Natural killer cell (primary cell): ENCODE measurements at regions not wholly inside any gene's neighbourhood (a gene's known extent, or its start where the extent isn't known, plus 50 kb on each side); places are given as distances from the start of the nearest gene placed in this dataset.

Experiments
- ATAC-seq, 3 donors: fragments of 150-1000 bp in 2 of 3; fragments of 200-7000 bp in 1 of 3; cut with Tn5 transposase; 1 replicate in 1 of 3; 2 replicates in 2 of 3; pipeline ENCODE4 v1.10.0; 2021; ENCODE audit warnings: mild to moderate bottlenecking in 2 of 3, moderate library complexity in 2 of 3
- DNase-seq, 2 donors: peaks; one replicate each; pipeline versions ENCODE4 v3.0.0 to v3.0.0-alpha.2; 2013 to 2021; ENCODE audit warnings: mixed read lengths in 1 of 2
- H3K27ac ChIP-seq: one replicate; pipeline ENCODE4 v1.5.1; 2013; ENCODE audit warnings: mild to moderate bottlenecking, low read length
- H3K27me3 ChIP-seq: one replicate; pipeline ENCODE4 v1.6.1; 2013; ENCODE audit warnings: low read length; ENCODE audit not compliant: control insufficient read depth, insufficient read depth
- H3K36me3 ChIP-seq: one replicate; pipeline ENCODE4 v1.6.1; 2013; ENCODE audit warnings: low read length; ENCODE audit not compliant: control insufficient read depth, insufficient read depth
- H3K4me1 ChIP-seq: one replicate; pipeline ENCODE4 v1.6.1; 2013; ENCODE audit warnings: low read length; ENCODE audit not compliant: control insufficient read depth, insufficient read depth
- H3K4me3 ChIP-seq: one replicate; pipeline ENCODE4 v1.5.1; 2013; ENCODE audit warnings: low read length
- H3K9me3 ChIP-seq: one replicate; pipeline ENCODE4 v1.6.1; 2013; ENCODE audit warnings: low read length; ENCODE audit not compliant: control insufficient read depth, insufficient read depth
- H3K27ac Mint-ChIP-seq, 2 donors: one replicate each; pipeline ENCODE4 v1.8.0; 2022; ENCODE audit warnings: mild to moderate bottlenecking in 2 of 2, mixed read lengths in 2 of 2, moderate library complexity in 1 of 2
- H3K27me3 Mint-ChIP-seq, 2 donors: one replicate each; pipeline ENCODE4 v1.8.0; 2022; ENCODE audit warnings: low read depth in 2 of 2, mixed read lengths in 2 of 2
- H3K36me3 Mint-ChIP-seq: one replicate; pipeline ENCODE4 v1.8.0; 2022; ENCODE audit warnings: mixed read lengths
- H3K4me1 Mint-ChIP-seq, 2 donors: one replicate each; pipeline ENCODE4 v1.8.0; 2022; ENCODE audit warnings: mixed read lengths in 2 of 2
- H3K4me3 Mint-ChIP-seq: one replicate; pipeline ENCODE4 v1.8.0; 2022; ENCODE audit warnings: mild to moderate bottlenecking, moderate library complexity, mixed read lengths
- H3K9me3 Mint-ChIP-seq, 2 donors: one replicate each; pipeline ENCODE4 v1.8.0; 2022; ENCODE audit warnings: mixed read lengths in 2 of 2
- CTCF ChIP-seq: fragments of 200-600 bp; IDR thresholded peaks from one replicate; pipeline ENCODE4 v1.8.0; 2022; ENCODE audit warnings: antibody characterized with exemption
- WGBS: methylation state at CpG from one replicate; pipeline ENCODE4 v1.1.7; 2013; ENCODE audit warnings: missing lambda C conversion rate; ENCODE audit not compliant: insufficient coverage; 5-methylcytosine and 5-hydroxymethylcytosine counted together
- intact Hi-C: fragments of 100-400 bp; cut with micrococcal nuclease; formaldehyde crosslinking; loops from one replicate; pipeline ENCODE4 v1.14.2; 2022

- Histone ChIP-seq H3K4me3 (no peak overlapping the region), H3K9me3 (no peaks in the 10 kb centered on the region), H3K27me3 (no peaks in the 10 kb centered on the region), H3K4me1 (no peaks in the 10 kb centered on the region), H3K27ac (no peak overlapping the region), H3K36me3 (no peaks in the 10 kb centered on the region)
- intact Hi-C loops, result no loop called here
- Mint-ChIP-seq H3K27me3 (no peaks in the 10 kb centered on the region), H3K27ac (no peak overlapping the region), H3K4me1 (no peaks in the 10 kb centered on the region), H3K9me3 (peaks cover 0 to 2% of the 10 kb centered on the region in 2 donors), H3K4me3 (no peak overlapping the region), H3K36me3 (no peaks in the 10 kb centered on the region)
- TF ChIP-seq CTCF, result no peak
- no peak for DNase-seq
- WGBS, result 67% methylated on average over 2 of the region's 2 CpGs
- no peak for ATAC-seq
Measured at GRCh38 chr2:18156421-18156820, 278.0 kb downstream of the KCNS3 start.

- no peaks in the 10 kb centered on the region for H3K27me3 ChIP-seq
- H3K27ac ChIP-seq, result no peak overlapping the region
- Mint-ChIP-seq H3K36me3 (no peaks in the 10 kb centered on the region), H3K27ac (no peak overlapping the region), H3K27me3 (no peaks in the 10 kb centered on the region), H3K9me3 (peaks cover 0 to 2% of the 10 kb centered on the region in 2 donors), H3K4me3 (no peak overlapping the region), H3K4me1 (no peaks in the 10 kb centered on the region)
- DNase-seq (no peak), ATAC-seq (no peak)
- H3K9me3 ChIP-seq, result no peaks in the 10 kb centered on the region
- no peaks in the 10 kb centered on the region for H3K4me1 ChIP-seq
- H3K36me3 ChIP-seq, result no peaks in the 10 kb centered on the region
- TF ChIP-seq CTCF, result no peak
- intact Hi-C loops, result no loop called here
- WGBS, result 18% methylated on average over 1 of the region's 2 CpGs
- no peak overlapping the region for H3K4me3 ChIP-seq
Measured at GRCh38 chr2:18156002-18156401, 277.5 kb downstream of the KCNS3 start.

GRCh38 chr2:18154812-18155211 is 276.3 kb downstream of the KCNS3 start:
- Mint-ChIP-seq H3K4me1 (no peaks in the 10 kb centered on the region), H3K27me3 (no peaks in the 10 kb centered on the region), H3K4me3 (no peak overlapping the region), H3K9me3 (peaks cover 0 to 2% of the 10 kb centered on the region in 2 donors), H3K27ac (no peak overlapping the region), H3K36me3 (no peaks in the 10 kb centered on the region)
- no peak overlapping the region for H3K4me3 ChIP-seq
- H3K36me3 ChIP-seq, result no peaks in the 10 kb centered on the region
- ATAC-seq (no peak), DNase-seq (no peak)
- no peak for TF ChIP-seq CTCF
- H3K27me3 ChIP-seq, result no peaks in the 10 kb centered on the region
- intact Hi-C loops, result no loop called here
- H3K9me3 ChIP-seq, result no peaks in the 10 kb centered on the region
- no peak overlapping the region for H3K27ac ChIP-seq
- H3K4me1 ChIP-seq, result no peaks in the 10 kb centered on the region

GRCh38 chr2:18154259-18154658 is 275.8 kb downstream of the KCNS3 start:
- no peaks in the 10 kb centered on the region for H3K36me3 Mint-ChIP-seq
- no peak for TF ChIP-seq CTCF
- intact Hi-C loops, result no loop called here
- H3K36me3 ChIP-seq, result no peaks in the 10 kb centered on the region
- H3K9me3 ChIP-seq, result no peaks in the 10 kb centered on the region
- no peaks in the 10 kb centered on the region for H3K27me3 ChIP-seq
- 93% methylated on average over 3 of the region's 3 CpGs for WGBS
- H3K4me3 Mint-ChIP-seq, result no peak overlapping the region
- H3K27ac Mint-ChIP-seq, result no peak overlapping the region
- H3K4me1 Mint-ChIP-seq, result no peaks in the 10 kb centered on the region
- H3K27ac ChIP-seq, result no peak overlapping the region
- DNase-seq, result no peak
- H3K4me3 ChIP-seq, result no peak overlapping the region
- no peak for ATAC-seq
- H3K4me1 ChIP-seq, result no peaks in the 10 kb centered on the region
- peaks cover 0 to 2% of the 10 kb centered on the region in 2 donors for H3K9me3 Mint-ChIP-seq
- no peaks in the 10 kb centered on the region for H3K27me3 Mint-ChIP-seq
